ENCODE measurements at regions not wholly inside any gene's neighbourhood (a gene's known extent, or its start where the extent isn't known, plus 50 kb on each side); places are given as distances from the start of the nearest gene placed in this dataset.

DNA sequence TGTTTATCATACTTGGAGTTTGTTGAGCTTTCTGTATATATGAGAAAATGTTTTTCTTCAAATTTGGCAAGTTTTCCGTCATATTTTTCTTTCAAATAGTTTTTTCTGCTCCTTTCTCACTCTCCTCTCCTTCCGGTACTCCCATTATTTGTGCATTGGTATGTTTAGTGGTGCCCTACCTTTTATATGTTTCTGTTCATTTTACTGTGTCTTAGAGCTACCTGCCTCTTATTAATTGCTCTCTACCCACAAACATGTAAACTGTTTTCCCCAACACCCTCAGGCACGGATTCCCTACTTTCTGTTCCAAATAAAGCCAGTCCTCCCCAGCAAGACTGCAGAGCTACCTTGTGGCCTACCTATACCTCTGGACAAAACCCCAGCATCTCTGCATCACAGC lies 60.6 kb upstream of the S1PR3 start:
- no peak for TF ChIP-seq ZXDB (tag by site-specific recombination; IDR thresholded peaks at IDR 0.05)
- TF ChIP-seq, protein P1, sequence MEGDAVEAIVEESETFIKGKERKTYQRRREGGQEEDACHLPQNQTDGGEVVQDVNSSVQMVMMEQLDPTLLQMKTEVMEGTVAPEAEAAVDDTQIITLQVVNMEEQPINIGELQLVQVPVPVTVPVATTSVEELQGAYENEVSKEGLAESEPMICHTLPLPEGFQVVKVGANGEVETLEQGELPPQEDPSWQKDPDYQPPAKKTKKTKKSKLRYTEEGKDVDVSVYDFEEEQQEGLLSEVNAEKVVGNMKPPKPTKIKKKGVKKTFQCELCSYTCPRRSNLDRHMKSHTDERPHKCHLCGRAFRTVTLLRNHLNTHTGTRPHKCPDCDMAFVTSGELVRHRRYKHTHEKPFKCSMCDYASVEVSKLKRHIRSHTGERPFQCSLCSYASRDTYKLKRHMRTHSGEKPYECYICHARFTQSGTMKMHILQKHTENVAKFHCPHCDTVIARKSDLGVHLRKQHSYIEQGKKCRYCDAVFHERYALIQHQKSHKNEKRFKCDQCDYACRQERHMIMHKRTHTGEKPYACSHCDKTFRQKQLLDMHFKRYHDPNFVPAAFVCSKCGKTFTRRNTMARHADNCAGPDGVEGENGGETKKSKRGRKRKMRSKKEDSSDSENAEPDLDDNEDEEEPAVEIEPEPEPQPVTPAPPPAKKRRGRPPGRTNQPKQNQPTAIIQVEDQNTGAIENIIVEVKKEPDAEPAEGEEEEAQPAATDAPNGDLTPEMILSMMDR (tag by site-specific recombination; IDR thresholded peaks at IDR 0.05) = no peak
